ENCODE measurements at regions not wholly inside any gene's neighbourhood (a gene's known extent, or its start where the extent isn't known, plus 50 kb on each side); places are given as distances from the start of the nearest gene placed in this dataset.

GRCh38 chr11:15758857-15759465 lies 597.4 kb downstream of the SOX6 start:
- Histone ChIP-seq H3K27me3 (no peaks in the 10 kb centered on the region), H3K4me3 (no peak overlapping the region), H3K36me3 (no peaks in the 10 kb centered on the region), H3K9me3 (peaks cover 0 to 5% (median 0%) of the 10 kb centered on the region in 3 donors), H3K4me1 (no peaks in the 10 kb centered on the region), H3K27ac (no peak overlapping the region)
- 79 to 87% methylated on average over 8 to 10 of the region's 10 CpGs for WGBS, 2 donors (ENCODE audit: low coverage in 1 of 2)
- no peak for TF ChIP-seq EP300 (IDR thresholded peaks at IDR 0.05)
- TF ChIP-seq, protein P1, sequence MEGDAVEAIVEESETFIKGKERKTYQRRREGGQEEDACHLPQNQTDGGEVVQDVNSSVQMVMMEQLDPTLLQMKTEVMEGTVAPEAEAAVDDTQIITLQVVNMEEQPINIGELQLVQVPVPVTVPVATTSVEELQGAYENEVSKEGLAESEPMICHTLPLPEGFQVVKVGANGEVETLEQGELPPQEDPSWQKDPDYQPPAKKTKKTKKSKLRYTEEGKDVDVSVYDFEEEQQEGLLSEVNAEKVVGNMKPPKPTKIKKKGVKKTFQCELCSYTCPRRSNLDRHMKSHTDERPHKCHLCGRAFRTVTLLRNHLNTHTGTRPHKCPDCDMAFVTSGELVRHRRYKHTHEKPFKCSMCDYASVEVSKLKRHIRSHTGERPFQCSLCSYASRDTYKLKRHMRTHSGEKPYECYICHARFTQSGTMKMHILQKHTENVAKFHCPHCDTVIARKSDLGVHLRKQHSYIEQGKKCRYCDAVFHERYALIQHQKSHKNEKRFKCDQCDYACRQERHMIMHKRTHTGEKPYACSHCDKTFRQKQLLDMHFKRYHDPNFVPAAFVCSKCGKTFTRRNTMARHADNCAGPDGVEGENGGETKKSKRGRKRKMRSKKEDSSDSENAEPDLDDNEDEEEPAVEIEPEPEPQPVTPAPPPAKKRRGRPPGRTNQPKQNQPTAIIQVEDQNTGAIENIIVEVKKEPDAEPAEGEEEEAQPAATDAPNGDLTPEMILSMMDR (IDR thresholded peaks at IDR 0.05), result no peak
- no peak for TF ChIP-seq POLR2AphosphoS5 (IDR thresholded peaks at IDR 0.05)
- TF ChIP-seq POLR2A (IDR thresholded peaks at IDR 0.05), result no peak
- no peak for ATAC-seq

DNA sequence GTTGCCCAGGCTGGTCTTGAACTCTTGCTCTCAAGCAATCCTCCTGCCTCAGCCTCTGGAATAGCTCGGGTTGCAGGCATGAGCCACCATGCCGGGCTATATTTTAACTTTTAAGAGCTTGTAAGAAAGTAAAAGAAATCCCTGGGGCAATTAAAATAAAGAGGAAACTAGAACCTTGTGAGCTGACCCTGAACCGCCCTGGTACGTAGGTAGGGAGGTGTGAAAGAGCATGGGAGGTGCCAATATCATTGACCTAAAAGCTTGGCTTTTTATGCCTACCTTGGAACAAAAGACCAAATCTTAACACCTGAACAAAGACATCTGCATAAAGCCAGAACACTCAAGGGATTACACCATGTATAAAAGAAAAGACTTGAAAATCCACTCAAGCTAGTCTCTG lies 595.1 kb downstream of the SOX6 start:
- Histone ChIP-seq H3K27ac (no peak overlapping the region), H3K27me3 (no peaks in the 10 kb centered on the region), H3K4me1 (no peaks in the 10 kb centered on the region), H3K9me3 (no peaks in the 10 kb centered on the region), H3K4me3 (no peak overlapping the region), H3K36me3 (no peaks in the 10 kb centered on the region)
- TF ChIP-seq EP300 (IDR thresholded peaks at IDR 0.05) (no peak), POLR2AphosphoS5 (IDR thresholded peaks at IDR 0.05) (no peak), POLR2A (IDR thresholded peaks at IDR 0.05) (no peak)
- TF ChIP-seq, protein P1 (IDR thresholded peaks at IDR 0.05), result no peak
- WGBS, 2 donors (ENCODE audit: low coverage in 1 of 2), result 96% methylated on average over 4 of the region's 4 CpGs
- ATAC-seq, result no peak

GRCh38 chr11:15764326-15764725 lies 592.0 kb downstream of the SOX6 start:
- no peak for ATAC-seq
- H3K27ac ChIP-seq, result no peak overlapping the region
- no peaks in the 10 kb centered on the region for H3K36me3 ChIP-seq
- no peaks in the 10 kb centered on the region for H3K4me1 ChIP-seq
- no peaks in the 10 kb centered on the region for H3K27me3 ChIP-seq
- no peak overlapping the region for H3K4me3 ChIP-seq
- TF ChIP-seq POLR2A (IDR thresholded peaks at IDR 0.05), result no peak
- TF ChIP-seq, protein P1 (IDR thresholded peaks at IDR 0.05), result no peak
- no peak for TF ChIP-seq EP300 (IDR thresholded peaks at IDR 0.05)
- no peak for TF ChIP-seq POLR2AphosphoS5 (IDR thresholded peaks at IDR 0.05)
- no peaks in the 10 kb centered on the region for H3K9me3 ChIP-seq
- 65 to 82% methylated on average over 1 of the region's 1 CpG for WGBS, 2 donors (ENCODE audit: low coverage in 1 of 2)

DNA sequence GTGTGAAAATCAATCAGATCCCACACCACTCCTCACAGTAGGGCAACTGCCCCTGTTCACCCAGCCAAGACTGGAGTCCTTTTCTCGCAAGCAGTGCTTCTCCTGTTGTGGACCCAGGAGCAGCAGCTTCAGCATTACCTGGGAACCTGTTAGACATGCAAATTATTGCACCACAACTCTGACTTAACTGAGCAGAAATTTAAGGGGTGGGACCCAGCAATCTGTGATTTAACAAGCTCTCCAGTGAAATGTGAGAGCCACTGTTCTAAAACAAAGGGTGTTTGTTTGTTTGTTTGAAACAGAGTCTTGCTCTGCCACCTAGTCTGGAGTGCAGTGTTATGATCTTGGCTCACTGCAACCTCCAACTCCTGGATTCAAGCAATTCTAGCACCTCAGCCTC lies 591.4 kb downstream of the SOX6 start:
- Histone ChIP-seq H3K4me3 (no peak overlapping the region), H3K27me3 (no peaks in the 10 kb centered on the region), H3K9me3 (no peaks in the 10 kb centered on the region), H3K36me3 (no peaks in the 10 kb centered on the region), H3K27ac (no peak overlapping the region), H3K4me1 (no peaks in the 10 kb centered on the region)
- WGBS, 2 donors (ENCODE audit: low coverage in 1 of 2), result no CpG with 5 or more reads among the region's 1 CpG
- no peak for ATAC-seq
- TF ChIP-seq POLR2A (IDR thresholded peaks at IDR 0.05) (no peak), POLR2AphosphoS5 (IDR thresholded peaks at IDR 0.05) (no peak), EP300 (IDR thresholded peaks at IDR 0.05) (no peak)
- TF ChIP-seq, protein P1 (IDR thresholded peaks at IDR 0.05), result no peak

- no peaks in the 10 kb centered on the region for H3K27me3 ChIP-seq
- H3K27ac ChIP-seq, result no peak overlapping the region
- no peak for ATAC-seq
Observed at GRCh38 chr11:15765530-15765929, 590.8 kb downstream of the SOX6 start.

More at GRCh38 chr11:15765530-15765929, 590.8 kb downstream of the SOX6 start:
- TF ChIP-seq EP300 (IDR thresholded peaks at IDR 0.05) (no peak), POLR2A (IDR thresholded peaks at IDR 0.05) (no peak), POLR2AphosphoS5 (IDR thresholded peaks at IDR 0.05) (no peak)
- TF ChIP-seq, protein P1 (IDR thresholded peaks at IDR 0.05), result no peak
- no peaks in the 10 kb centered on the region for H3K4me1 ChIP-seq
- WGBS, 2 donors (ENCODE audit: low coverage in 1 of 2), result 85 to 100% methylated on average over 1 to 3 of the region's 3 CpGs
- H3K4me3 ChIP-seq, result no peak overlapping the region
- H3K36me3 ChIP-seq, result no peaks in the 10 kb centered on the region
- H3K9me3 ChIP-seq, result no peaks in the 10 kb centered on the region
